ENCODE measurements at regions not wholly inside any gene's neighbourhood (a gene's known extent, or its start where the extent isn't known, plus 50 kb on each side); places are given as distances from the start of the nearest gene placed in this dataset.

DNA sequence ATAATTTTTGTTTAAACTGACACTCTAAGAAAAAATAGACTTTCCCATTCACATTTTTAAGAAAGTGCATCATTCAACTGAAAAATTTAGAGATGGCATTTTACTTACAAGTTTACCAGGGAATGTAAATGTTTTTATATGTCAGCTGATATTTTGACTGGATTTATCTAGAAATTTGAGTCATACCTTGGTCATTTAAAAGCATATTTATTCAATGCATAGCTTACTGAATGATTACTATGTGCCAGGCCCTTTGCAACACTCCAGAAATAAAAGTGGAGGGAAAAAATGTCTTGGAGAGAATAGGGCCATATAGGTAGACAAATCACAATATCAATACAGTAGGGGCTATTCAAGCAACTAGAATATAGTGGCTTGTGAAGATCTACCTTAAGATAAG, 98.4 kb upstream of the FAM3C start:
- no peak for DNase-seq (ENCODE audit: low read depth)

DNA sequence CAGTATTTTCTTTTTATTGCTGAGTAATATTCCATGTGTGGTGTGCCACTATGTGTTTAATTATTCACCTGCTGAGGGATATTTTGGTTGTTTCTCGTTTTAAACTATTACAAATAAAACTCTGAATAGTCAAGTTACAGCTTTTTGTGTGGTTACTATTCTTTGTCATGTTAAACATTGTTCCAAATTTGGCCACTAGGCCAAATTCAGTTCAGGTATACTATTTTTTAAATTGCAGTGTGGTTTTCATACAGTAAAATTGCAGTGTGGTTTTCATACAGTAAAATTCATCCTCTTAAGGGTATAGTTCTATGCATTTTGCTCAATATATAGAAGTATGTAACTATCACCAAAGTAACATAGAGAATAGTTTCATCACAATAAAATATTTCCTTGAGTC, 97.4 kb upstream of the FAM3C start:
- no peak for DNase-seq (ENCODE audit: low read depth)

DNA sequence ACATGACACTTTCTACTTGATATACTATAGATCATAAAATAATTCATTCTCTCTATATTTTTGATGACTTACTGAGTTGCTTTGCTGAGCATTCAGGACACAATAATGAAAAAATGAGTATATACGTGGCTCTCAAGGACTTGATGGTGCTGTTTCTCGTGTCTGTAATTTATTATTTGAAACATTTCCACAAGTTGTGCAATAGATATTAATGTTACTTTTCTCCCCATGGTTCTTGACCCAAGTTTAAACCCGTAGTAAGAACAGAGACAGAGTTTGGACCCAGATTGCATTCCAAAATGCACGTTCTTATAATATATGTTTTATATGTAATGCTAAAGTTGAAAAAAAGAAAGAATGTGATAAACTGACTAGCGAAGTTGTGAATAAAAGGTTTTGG, 94.2 kb upstream of the FAM3C start:
- DNase-seq (ENCODE audit: low read depth), result no peak

DNA sequence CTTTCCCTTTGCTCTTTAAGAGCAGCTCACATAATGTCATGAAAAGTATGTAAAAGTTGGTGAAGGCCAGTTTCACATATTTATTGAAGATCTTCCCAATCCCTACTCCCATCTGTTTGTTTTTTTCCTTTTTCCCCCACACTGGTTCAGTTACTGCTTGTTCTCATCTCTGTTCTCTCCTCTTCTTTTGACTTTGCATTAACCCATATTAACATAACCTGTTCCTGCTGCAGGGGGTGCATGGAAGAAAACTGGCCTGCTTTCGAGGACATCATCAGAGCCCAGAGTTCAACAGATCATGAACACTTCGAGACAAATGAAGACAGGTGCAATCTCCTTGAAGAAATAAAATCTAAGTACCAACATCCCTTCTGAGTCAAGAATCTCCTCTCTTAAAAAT, 93.3 kb upstream of the FAM3C start:
- DNase-seq (ENCODE audit: low read depth), result no peak

DNA sequence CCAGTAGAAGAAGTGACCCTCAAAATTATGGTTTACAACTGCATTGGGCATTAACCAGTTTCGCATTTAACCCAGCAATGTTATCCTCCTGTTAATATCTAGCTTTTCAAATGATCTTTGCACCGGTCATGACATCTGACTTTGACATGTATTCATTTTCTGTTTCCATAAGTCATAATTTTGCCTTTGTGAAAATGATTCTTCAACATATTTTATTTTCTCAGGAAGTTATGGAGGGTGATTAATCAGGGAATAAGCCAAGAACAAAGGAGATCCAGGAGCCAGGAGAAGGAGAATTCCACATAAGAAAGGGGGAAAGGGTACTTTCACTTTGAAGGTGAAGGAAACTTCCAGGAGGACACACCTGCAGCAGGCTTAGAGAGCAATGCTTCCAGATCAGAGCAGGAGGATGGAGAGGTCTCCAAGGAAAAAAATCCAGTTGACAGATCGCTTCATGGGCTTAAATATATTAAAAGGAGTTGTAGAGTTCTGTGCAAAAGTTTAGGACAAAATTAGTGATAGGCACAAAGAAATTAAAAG, 92.1 kb upstream of the FAM3C start:
- DNase-seq (ENCODE audit: low read depth), result no peak

DNA sequence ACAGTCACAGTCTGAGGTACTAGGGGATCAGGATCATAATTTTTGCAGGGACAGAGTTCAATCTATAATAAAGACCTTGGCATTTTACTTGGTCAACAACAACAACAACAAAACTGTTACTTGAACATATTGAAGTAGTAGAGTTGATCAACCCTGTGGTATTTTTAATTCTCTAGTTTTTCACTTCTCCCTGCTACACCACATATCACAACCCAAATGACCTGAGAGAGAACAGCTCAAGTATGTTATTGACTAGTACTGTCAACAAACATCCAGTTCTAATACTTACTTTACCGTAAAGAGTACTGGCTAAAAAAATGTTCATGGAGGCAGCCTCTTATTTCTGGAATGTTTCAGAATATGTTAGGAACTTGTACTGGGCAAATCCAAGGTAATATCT, 90.5 kb upstream of the FAM3C start:
- DNase-seq (ENCODE audit: low read depth), result no peak

DNA sequence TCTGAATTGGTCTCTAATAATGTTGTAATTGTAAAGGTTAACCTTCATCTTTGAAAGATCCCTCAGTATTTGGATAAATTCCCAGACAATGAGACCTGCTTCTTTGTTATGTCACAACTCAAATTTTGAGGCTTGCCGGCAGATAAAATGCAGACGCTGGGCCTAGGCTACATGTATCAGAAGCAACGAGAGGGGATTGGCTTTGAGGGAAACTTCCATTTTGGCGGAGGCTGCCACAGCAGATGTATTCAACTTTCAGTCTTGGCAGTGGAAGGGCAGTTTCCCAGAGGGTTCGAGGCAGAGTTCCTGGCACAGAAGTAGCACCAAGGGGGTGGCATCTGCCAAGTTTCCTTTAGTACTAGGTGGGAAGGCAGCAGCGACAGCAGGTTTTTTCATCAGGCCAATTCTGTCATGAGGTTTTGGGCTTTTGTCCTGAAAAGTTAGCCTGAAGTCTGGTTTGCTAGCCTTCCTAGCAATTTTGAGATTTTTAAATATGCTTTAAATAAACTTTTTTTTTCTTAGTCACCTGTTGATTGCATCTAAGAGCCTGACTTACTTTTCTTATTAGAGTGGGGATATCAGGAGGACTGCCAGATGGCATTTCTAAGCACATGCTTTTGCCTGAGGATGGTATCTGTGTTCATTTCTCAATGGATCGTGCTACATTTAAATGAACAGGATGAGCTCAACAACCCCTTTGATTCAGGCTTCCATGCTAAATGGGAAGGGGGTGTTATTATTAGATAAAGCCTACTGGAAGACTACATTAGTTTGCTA, 89.5 kb upstream of the FAM3C start:
- DNase-seq (ENCODE audit: low read depth), result no peak

DNA sequence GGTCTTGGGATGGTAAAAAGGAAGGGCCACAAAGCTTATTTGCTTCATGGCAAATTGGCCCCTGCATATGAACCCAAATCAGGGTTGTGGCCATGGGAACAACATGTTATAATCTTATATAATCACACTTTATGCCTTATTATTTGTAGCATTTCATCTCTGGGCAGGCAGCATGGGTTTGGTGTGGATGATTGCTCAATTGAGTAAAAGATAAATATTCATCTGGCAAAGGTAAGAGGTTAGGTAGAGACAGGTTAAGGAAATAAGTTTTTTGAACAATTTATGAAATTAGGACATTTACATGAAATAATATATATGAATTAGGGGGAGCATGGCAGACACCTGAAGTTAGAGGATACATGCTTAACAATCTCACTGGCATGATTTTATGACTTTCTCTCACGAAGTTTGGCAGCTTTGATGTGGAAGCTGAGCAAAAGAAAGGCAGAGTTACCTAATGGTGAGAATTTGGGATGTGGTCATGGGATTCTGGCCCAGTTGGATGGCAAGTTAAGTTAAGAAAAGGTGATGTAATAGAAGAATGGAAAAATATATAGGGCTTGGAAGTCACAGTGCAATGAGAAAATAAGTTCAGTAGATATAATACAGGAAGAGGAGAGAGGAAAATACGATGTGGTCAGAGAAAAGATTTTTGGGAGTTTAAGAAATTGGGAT, 88.1 kb upstream of the FAM3C start:
- no peak for DNase-seq (ENCODE audit: low read depth)

DNA sequence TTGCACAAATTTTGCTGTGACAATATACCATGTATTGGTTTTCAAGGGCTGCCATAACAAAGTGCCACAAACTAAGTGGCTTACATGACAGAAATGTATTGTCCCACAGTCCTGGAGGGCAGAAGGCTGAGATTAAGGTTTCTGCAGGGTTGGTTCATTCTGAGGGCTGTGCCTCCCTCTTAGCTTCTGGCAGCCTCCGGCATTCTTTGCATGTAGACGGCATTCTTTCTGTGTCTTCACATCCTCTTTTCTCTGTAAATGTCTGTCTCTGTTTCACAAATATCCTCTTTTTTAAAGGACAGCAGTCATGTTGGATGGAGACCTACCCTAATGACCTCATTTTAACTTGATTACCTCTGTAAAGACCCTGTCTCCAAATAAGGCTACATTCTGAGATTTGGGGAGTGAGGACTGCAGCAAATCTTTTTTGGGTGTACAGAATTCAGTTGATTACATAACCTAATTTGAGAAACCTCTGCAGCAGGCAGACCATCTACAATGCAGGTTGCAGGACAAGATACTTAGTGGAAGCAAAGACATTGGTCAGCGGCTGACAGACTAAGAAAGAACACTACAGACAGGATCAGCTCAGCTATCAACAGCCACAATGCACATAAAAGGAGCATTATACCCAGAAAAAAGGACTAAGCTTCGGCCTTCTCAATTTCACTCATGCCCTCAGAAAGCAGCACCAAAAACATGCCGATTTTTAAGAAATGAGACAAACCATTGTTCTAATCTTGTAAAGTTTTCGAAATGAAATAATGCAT, 84.6 kb upstream of the FAM3C start:
- no peak for DNase-seq (ENCODE audit: low read depth)

DNA sequence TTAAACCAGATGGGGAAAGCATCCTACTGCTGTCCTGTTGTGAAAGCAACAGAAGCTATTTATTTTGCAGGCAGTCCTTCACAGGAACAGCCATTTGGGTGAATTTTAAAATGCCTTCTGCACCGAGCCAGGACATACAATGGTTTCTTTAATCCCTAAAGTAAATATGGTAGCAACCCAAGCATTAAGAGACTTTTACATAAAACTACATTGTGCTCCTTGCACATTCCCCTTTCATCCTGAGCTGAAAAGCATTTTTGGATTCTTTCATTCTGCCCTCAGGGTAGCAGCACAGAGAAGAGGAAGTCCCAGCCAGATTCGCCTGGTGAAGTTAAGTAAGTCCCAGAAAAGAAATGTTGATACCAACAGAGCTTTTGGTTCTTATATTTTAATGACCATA, 84.0 kb upstream of the FAM3C start:
- DNase-seq (ENCODE audit: low read depth), result no peak

DNA sequence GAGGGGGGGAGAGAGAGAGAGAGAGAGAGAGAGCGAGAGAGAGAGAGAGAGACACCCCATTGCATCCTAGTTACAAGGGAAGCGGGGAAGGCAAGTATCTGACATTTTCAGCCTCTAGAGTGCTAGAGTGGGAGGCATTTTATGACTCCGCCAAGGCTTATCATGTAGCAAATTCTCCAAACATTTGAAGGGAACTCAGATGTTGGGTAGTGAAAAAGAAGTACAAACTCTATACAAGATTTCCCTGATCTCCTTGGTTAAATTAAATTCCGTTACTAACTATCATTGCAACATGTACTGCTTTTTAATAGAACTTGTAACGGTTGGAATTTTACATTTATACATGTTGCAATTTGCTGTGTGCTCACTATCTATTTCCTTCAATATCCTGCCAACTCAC, 83.4 kb upstream of the FAM3C start:
- DNase-seq (ENCODE audit: low read depth), result no peak

DNA sequence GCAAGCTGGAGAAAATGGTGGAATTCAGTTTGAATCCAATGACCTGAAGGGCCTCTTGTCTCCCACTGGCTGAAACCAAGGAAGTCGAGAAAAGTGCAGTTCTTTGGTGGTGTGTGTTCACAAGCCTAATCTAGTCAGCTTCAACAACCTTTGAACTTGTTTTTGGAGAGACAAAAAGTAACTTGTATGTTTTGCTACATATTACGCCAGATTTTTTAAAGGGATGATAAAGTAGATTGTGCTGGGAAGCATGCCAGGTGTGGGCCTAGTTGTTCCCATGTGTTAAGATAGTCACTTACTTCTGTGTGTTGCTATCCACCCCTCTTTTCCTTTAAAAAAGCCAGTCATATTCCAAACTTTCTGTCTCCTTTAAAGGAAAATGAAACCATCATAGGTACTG, 79.7 kb upstream of the FAM3C start:
- DNase-seq (ENCODE audit: low read depth), result no peak

DNA sequence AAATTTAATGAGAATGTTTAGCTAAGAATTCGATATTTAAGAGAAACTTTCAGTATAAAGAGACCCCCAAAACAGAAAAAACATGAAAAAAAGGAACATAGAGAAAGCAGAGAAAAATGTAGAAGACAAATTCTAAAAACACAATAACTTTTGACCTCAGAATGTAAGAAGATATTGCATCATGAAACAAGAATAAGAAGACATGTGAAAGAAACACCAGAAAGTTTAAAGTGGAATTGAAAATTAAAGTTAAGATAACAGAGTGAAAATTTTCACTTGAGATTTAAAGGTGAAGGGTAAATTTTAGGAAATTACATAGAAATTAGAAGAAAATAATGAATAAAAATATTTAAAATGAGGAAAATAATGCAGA, 78.2 kb upstream of the FAM3C start:
- no peak for DNase-seq (ENCODE audit: low read depth)

DNA sequence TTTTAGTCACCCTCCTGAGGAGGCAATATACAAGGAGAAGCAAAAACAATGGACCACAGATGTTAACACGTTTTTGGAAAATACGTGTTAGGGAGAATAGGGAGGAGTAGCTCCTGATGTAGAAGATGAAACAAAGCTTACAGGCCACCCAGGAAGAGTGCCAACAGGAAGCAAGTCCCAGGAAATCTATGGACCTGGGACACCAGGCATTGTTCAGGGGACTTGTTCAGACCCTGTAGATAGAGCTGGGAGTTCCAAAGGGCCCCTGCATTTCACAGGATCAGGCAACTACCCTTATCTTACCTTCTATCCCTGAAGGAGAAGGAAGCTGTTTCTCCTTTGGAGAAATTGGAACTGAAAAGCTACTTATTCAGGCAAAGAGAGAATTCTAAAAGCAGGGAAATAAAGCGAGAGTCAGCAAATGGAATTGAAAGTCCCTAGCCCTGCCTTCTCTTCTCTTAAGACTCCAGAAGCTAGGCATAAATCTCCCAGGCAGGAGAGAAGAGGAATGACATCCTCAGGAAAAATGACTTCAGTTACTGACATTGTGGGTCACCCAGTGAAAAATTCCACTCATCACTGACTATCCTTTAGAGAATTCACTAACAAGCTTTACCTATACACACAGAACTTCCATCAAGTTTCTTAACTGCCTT, 77.7 kb upstream of the FAM3C start:
- no peak for DNase-seq (ENCODE audit: low read depth)

DNA sequence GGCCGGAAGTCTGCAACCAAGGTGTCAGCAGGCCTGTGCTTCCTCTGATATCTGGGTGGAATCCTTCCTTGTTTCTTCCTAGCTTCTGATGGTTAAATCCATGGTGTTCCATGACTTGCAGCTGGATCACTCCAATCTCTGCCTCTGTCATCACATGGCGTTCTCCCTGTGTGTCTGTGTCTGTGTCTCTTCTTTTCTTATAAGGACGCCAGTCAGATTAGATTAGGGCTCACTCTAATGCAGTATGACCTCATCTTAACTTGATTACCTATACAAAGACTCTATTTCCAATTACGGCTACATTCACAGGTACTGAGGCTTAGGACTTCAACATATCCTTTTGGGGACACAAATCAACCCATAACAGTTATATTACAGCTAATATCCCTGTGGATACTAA, 70.3 kb upstream of the FAM3C start:
- no peak for DNase-seq (ENCODE audit: low read depth)

DNA sequence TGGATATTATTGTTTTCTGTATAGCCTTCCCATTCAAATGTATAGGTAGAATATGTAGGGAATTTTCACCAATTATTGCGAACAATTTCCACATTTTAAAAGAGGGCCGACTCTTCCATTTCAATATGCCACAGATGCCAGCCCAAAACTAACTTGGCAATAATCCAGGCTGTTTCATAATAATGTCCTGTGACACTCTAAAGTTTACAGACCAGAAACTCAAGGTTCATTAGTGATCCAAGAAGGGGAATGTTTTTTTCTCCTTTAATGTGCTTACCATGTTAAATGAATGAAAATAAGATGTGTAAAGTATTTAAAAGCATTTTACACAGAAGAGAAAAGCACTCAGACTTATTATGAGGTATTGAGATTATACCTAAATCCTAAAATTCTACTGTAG, 63.0 kb upstream of the FAM3C start:
- no peak for DNase-seq (ENCODE audit: low read depth)

DNA sequence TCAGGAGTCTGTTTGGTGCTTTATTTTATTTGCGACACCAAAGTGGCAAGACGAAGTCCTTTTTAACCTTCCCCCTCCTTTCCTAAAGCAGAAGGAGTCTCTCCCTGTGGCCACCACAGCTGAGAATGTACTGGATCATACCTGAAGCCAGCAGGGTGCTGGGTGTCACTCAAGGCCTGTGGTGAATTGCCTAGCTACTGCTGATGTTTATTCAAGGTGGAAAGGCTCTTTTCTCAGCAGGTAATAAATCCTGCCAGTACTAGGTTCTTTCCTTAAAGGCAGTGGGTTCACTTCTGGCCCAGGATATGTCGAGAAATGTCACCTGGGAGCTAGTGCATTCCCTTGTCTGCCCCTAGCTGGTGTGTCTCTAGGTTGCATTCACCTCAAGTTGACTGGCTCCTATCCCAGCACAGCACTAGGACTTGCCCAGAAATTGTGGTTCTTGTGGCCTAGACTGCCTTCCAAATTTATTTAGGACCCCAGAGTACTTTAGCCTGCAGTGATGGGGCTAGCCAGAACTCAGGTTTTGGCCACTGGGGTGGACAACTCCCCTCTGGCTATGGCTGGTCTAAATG, 60.8 kb upstream of the FAM3C start:
- DNase-seq (ENCODE audit: low read depth), result no peak

DNA sequence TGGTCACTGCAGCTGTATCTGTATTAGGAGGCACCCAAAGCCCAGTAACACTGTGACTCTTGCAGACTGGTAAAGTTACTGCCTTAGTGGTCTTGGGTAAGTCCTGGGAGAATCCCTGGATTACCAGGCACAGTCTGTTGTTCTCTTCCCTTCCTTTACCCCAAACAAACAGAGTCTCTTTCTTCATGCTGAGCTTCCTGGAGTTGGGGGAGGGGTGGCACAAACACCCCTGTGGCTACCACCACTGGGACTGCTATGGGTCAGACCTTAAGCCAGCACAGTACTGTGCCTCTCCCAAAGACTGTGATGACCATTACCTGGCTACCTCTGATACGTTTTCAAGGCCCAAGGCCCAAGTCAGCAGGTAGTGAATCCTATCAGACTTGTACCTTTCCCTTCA, 59.9 kb upstream of the FAM3C start:
- DNase-seq (ENCODE audit: low read depth), result no peak

DNA sequence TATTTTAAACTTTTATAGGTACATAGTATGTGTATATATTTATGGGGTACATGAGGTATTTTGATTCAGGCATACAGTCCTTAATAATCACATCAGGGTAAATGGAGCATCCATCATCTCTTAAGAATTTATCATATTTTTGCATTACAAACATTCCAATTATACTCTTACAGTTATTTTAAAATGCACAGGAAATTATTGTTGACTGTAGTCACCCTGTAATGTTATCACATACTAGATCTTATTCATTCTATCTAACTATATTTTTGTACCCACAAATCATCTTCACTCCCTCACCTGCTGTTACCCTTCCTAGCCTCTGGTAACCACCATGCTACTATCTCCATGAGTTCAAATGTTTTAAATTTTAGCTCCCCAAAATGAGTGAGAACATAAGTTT, 56.3 kb upstream of the FAM3C start:
- DNase-seq (ENCODE audit: low read depth), result no peak

DNA sequence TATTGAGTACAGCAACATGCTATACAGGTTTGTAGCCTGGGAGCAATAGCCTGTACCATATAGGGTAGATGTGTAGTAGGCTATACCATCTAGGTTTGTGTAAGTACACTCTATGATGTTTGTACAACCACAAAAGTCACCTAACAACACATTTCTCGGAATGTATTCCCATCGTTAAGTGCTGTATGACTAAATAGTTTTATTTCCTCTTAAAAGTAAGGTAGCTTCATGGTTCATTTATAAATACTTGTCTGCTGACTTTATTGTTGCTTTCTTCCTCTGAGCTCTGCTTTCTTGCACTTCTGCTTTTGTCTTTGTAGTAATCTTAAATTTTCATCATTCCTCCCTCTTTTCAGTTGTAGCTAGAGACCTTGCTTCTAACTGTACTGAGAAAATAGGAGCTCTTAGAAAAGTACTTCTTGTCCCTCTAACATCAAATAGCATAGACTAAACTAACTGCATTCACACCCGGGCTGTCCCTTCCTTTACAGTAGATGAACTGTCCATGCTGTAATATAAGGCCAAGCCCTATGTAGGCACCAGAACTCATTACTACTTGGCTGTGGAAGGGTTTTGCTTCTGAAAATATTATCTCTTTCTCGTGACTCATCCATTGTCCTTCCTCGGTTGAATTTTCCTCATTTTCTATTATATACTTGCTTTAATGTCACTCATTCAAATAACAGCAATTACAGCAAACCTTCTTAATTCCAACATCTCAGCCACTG, 55.4 kb upstream of the FAM3C start:
- no peak for DNase-seq (ENCODE audit: low read depth)

DNA sequence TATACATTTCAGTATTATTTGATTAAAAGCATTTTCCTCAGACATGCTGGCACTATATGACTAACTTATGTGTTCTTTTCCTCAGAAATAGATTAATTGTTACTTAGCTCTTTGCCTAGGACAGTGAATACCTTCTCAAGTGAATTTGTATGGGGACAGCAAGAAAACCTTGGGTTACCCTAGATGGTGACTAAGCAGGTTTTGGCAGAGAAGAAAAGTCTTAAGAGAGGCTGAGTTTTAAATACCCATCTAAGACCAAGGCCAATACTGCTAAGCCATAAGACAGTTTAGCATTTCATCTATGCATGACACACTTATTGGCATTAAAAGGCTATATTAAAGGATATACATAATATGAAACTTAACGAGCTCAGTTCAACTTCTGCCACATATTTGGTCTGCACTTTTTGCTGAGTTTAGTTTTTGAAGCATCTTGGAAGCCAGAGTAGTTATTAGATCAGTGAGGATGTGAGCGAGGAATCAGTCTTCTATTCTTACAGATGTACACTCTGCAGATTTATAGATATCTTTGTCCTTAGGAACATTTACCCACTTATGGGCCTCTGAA, 54.6 kb upstream of the FAM3C start:
- DNase-seq (ENCODE audit: low read depth), result no peak
